AG09319 (cell line): ENCODE measurements at regions not wholly inside any gene's neighbourhood (a gene's known extent, or its start where the extent isn't known, plus 50 kb on each side); places are given as distances from the start of the nearest gene placed in this dataset.

Experiments used
- DNase-seq: peaks from one replicate; pipeline ENCODE4 v3.0.0-alpha.2; 2010; ENCODE audit warnings: low read depth; ENCODE audit errors: extremely low read depth
- TF ChIP-seq, protein P1 (sequence below): IDR thresholded peaks from 2 replicates; pipeline ENCODE4 v1.5.1; 2011; ENCODE audit warnings: low read depth, mild to moderate bottlenecking, inconsistent platforms, low read length, moderate library complexity

DNA sequence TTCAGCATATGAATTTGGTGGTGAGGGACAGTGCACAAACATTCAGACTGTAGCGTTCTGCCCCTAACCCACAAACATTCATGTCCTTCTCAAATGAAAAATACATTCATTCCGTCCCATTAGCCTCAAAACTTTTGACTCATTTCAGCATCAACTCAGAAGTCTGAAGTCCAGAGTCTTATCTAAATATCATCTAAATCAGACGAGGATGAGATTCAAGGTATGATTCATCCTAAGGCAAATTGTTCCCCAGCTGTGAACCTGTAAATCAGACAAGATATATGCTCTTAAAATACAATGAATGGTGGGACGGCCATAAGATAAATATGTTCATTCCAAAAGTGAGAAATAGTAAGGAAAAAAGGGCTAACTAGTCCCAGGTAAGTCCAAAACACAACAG, 1195.6 kb upstream of the ADGRL4 start:
- TF ChIP-seq, protein P1, sequence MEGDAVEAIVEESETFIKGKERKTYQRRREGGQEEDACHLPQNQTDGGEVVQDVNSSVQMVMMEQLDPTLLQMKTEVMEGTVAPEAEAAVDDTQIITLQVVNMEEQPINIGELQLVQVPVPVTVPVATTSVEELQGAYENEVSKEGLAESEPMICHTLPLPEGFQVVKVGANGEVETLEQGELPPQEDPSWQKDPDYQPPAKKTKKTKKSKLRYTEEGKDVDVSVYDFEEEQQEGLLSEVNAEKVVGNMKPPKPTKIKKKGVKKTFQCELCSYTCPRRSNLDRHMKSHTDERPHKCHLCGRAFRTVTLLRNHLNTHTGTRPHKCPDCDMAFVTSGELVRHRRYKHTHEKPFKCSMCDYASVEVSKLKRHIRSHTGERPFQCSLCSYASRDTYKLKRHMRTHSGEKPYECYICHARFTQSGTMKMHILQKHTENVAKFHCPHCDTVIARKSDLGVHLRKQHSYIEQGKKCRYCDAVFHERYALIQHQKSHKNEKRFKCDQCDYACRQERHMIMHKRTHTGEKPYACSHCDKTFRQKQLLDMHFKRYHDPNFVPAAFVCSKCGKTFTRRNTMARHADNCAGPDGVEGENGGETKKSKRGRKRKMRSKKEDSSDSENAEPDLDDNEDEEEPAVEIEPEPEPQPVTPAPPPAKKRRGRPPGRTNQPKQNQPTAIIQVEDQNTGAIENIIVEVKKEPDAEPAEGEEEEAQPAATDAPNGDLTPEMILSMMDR, result no peak
- no peak for DNase-seq

DNA sequence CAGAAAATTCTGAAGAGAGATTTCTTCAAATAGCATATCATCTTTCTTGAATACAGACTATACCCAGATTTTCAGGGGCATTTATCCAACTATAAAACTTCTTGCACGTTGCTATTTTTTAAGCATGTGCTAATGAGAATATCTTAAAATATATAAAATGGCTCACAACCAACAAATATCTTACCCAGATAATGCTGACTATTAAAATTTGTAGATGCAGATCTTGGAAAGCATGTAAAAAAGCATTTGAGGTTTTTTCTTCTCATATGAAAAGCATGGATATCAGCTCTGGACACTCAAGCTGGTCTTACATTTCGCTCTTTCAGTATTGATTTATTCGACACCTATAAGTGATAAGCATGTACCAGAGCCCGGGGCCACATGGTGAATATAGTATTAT, 1187.7 kb upstream of the ADGRL4 start:
- DNase-seq, result no peak
- TF ChIP-seq, protein P1, result no peak

DNA sequence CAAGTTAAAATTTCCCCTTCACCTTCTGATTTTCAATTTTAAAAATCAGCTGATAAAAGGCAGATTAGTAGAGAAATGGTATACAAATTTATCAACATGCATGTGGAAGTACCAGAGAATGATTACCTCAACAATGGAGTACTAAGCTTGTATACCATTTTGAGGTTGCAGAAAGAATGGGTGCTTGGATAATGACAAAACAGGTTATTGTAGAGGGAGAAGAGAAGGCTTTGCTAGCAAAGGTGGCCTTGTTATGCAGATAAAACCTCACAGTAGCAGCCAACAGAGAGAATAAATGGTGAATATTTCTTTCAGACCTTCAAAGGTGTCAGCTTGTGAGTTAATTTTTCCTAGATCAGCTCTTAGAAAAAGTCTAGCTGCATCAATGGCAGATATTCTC, 1174.9 kb upstream of the ADGRL4 start:
- no peak for DNase-seq
- TF ChIP-seq, protein P1, result no peak

DNA sequence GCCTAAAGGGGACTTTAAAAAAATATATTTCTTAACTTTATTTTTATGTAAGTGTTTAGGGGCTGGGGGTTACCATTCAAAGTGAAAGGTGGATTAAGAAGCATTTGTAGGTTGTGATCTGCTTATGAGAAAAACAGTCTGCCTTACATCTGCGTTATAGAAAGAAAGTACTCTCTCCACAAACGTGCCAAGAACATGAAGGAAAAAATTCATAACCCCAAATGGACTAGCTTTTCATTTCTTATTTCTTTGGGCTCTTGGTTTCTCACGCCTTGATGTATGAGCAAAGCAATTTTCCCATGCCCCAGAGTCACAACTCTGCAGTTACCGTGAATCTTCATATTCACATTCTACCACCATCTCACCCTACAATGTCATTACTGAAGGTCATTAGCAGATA, 1165.1 kb upstream of the ADGRL4 start:
- TF ChIP-seq, protein P1, result no peak
- DNase-seq, result no peak

DNA sequence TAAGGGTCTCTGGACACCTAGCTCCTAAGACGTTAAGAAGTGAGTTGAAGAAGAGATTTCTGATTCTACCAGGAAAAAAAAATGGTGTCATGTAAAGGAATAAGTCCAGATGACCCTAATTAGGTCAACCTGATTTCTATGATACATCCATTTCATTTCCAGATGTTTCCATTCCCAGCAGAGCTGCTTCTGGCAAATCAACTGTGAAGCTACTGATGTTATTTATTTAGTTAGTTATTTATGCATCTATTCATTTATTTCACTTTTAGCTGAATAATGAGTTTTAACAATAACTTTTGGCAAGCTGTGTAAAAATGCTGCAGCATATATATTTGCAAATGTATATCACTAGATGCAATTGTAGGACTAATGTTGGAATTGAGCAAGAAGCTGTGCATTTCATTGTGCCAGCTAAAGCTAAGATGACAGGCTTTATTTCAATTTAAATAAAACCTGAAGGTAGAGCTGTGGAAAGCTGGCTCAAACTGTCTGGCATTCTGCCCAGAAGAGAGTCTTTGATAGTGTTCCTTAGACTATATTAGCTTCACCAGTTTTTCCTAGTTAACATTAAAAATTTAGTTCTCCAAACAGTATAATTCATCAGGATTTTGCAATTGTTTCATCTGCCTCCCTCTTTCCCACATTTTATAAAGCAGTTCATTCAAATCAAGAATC, 1164.4 kb upstream of the ADGRL4 start:
- TF ChIP-seq, protein P1, result no peak
- no peak for DNase-seq

DNA sequence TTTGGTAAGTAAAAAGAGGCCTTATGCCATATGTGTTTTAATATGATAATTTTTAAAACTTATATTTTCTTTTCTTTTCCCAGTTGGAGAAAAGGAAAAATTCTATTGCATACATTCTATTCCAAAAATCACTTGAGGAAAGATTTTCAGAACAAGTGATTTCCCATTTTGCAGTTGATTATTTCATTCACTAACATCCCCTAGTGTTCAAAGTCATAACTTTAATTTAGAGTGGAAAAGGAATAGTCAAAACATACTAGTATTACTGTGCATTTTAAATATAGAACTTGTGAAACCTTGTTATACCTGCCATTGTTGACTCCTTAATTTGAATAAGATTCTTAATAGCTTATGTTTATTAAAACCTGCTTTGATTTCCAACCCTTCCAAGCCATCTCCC, 1157.6 kb upstream of the ADGRL4 start:
- TF ChIP-seq, protein P1, result no peak; the same call in none of the 2 replicates
- no peak for DNase-seq

DNA sequence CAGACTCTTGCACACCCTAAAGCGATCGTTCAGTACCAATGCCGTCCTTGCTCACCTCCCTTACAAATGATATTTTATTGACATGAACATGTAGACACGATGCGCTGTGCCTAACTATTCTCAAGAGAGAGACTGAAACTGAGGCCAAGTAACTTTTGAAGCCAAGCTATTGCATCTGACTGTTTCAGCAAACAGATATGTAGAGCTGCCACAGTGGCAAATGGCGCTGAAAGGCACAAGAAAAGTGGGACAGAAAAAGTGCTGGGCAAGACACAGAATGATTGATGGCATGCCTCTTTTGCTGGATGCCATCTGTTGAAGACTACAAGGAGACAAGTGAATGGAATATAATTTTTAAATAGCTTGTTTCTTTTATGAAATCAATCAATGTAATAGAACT, 1157.2 kb upstream of the ADGRL4 start:
- DNase-seq, result no peak
- TF ChIP-seq, protein P1, result no peak
